IMR-90 (cell line): ENCODE measurements at regions not wholly inside any gene's neighbourhood (a gene's known extent, or its start where the extent isn't known, plus 50 kb on each side); places are given as distances from the start of the nearest gene placed in this dataset.

Source experiments
- ATAC-seq: fragments of 200-7000 bp; cut with Tn5 transposase; 2 replicates; pipeline ENCODE4 v1.9.1; 2020; ENCODE audit warnings: low read depth, mild to moderate bottlenecking, moderate library complexity
- BruUV-seq: library from RNA; stranded (reverse); fragments of 400-500 nt; replicated peaks from 2 replicates; lab custom pipeline; 2021; lab: Mats Ljungman, UMichigan
- CTCF ChIA-PET: fragments of 300-600 bp; formaldehyde crosslinking; extraction: SDS; loops from one replicate; lab custom pipeline; 2021; ENCODE audit warnings: antibody characterized with exemption; lab: Yijun Ruan, JAX
- POLR2A ChIA-PET: fragments of 300-600 bp; sonication (Branson Sonifier 250); formaldehyde crosslinking; loops from one replicate; lab custom pipeline; 2022; ENCODE audit warnings: antibody characterized with exemption; ENCODE audit not compliant: unreplicated experiment; lab: Charles Lee
- DNase-seq: peaks from one replicate; pipeline ENCODE4 v3.0.0; 2013
- H2AFZ ChIP-seq: replicated peaks from 2 replicates; pipeline ENCODE3; 2013; ENCODE audit warnings: low read length, mild to moderate bottlenecking; ENCODE audit not compliant: poor library complexity
- H2AK5ac ChIP-seq: 2 replicates; pipeline ENCODE4 v1.6.1; 2013; ENCODE audit warnings: low read depth, low read length, inconsistent platforms
- H2AK9ac ChIP-seq: replicated peaks from 2 replicates; pipeline ENCODE3; 2013; ENCODE audit warnings: mild to moderate bottlenecking, low read depth, low read length, moderate library complexity; ENCODE audit not compliant: poor library complexity
- H2BK120ac ChIP-seq: 2 replicates; pipeline ENCODE4 v1.6.1; 2013; ENCODE audit warnings: low read depth, low read length, inconsistent platforms
- H2BK15ac ChIP-seq: 3 replicates; pipeline ENCODE4 v1.6.1; 2013; ENCODE audit warnings: low read depth, low read length, inconsistent platforms
- H2BK20ac ChIP-seq: 2 replicates; pipeline ENCODE4 v1.6.1; 2013; ENCODE audit warnings: low read depth, mild to moderate bottlenecking, inconsistent platforms, low read length, moderate library complexity
- H2BK5ac ChIP-seq: 2 replicates; pipeline ENCODE4 v1.6.1; 2013; ENCODE audit warnings: mild to moderate bottlenecking, low read depth, low read length, inconsistent platforms; ENCODE audit not compliant: poor library complexity, severe bottlenecking
- H3K14ac ChIP-seq: replicated peaks from 2 replicates; pipeline ENCODE4 v1.6.1; 2013; ENCODE audit warnings: low read depth, low read length, inconsistent platforms
- H3K18ac ChIP-seq: 2 replicates; pipeline ENCODE4 v1.6.1; 2013; ENCODE audit warnings: low read depth, low read length, control low read depth
- H3K23ac ChIP-seq: 2 replicates; pipeline ENCODE4 v1.6.1; 2013; ENCODE audit warnings: low read depth, low read length, inconsistent platforms
- H3K27ac ChIP-seq: 2 replicates; pipeline ENCODE4 v1.5.1; 2013; ENCODE audit warnings: mild to moderate bottlenecking, control low read depth, low read length; ENCODE audit not compliant: insufficient read depth
- H3K27me3 ChIP-seq: 2 replicates; pipeline ENCODE4 v1.6.1; 2013; ENCODE audit warnings: low read length; ENCODE audit not compliant: control insufficient read depth, insufficient read depth
- H3K36me3 ChIP-seq: 2 replicates; pipeline ENCODE4 v1.6.1; 2013; ENCODE audit warnings: low read length, mixed read lengths; ENCODE audit not compliant: control insufficient read depth, insufficient read depth
- H3K4ac ChIP-seq: 2 replicates; pipeline ENCODE4 v1.6.1; 2013; ENCODE audit warnings: low read depth, low read length, inconsistent platforms
- H3K4me1 ChIP-seq: 2 replicates; pipeline ENCODE4 v1.6.1; 2013; ENCODE audit warnings: low read length, mixed read lengths; ENCODE audit not compliant: control insufficient read depth, insufficient read depth
- H3K4me2 ChIP-seq: 2 replicates; pipeline ENCODE4 v1.6.1; 2013; ENCODE audit warnings: low read depth, mild to moderate bottlenecking, control low read depth, low read length, moderate library complexity
- H3K4me3 ChIP-seq: 2 replicates; pipeline ENCODE4 v1.5.1; 2013; ENCODE audit warnings: low read depth, mild to moderate bottlenecking, control low read depth, low read length, moderate library complexity; ENCODE audit not compliant: insufficient read depth
- H3K56ac ChIP-seq: 2 replicates; pipeline ENCODE4 v1.6.1; 2013; ENCODE audit warnings: low read length, inconsistent platforms; ENCODE audit not compliant: insufficient read depth; ENCODE audit errors: extremely low read depth
- H3K79me1 ChIP-seq, 2 experiments: 2 replicates each; pipeline ENCODE4 v1.6.1; 2013; ENCODE audit warnings: low read length in 2 of 2, inconsistent platforms in 1 of 2, low read depth in 1 of 2
- H3K9ac ChIP-seq: 2 replicates; pipeline ENCODE4 v1.6.1; 2013; ENCODE audit warnings: low read depth, low read length, control low read depth
- H3K9me1 ChIP-seq: 2 replicates; pipeline ENCODE4 v1.6.1; 2013; ENCODE audit warnings: low read length, inconsistent platforms; ENCODE audit not compliant: insufficient read depth
- H3K9me3 ChIP-seq: 2 replicates; pipeline ENCODE4 v1.6.1; 2013; ENCODE audit warnings: low read length; ENCODE audit not compliant: control insufficient read depth, insufficient read depth
- H4K20me1 ChIP-seq: 2 replicates; pipeline ENCODE4 v1.6.1; 2013; ENCODE audit warnings: low read length, inconsistent platforms; ENCODE audit not compliant: insufficient read depth
- H4K5ac ChIP-seq: 2 replicates; pipeline ENCODE4 v1.6.1; 2013; ENCODE audit warnings: mild to moderate bottlenecking, low read depth, low read length, control low read depth
- H4K8ac ChIP-seq, 2 experiments: 2 replicates each; pipeline ENCODE4 v1.6.1; 2013; ENCODE audit warnings: low read depth in 2 of 2, low read length in 2 of 2, control low read depth in 1 of 2, inconsistent platforms in 1 of 2
- H4K91ac ChIP-seq: 2 replicates; pipeline ENCODE4 v1.6.1; 2013; ENCODE audit warnings: low read depth, low read length, inconsistent platforms; ENCODE audit not compliant: insufficient read depth
- CTCF ChIP-seq: conservative IDR thresholded peaks from 2 replicates; pipeline ENCODE4 v1.5.1; 2012; ENCODE audit warnings: mild to moderate bottlenecking, low read depth, low read length, improper control_type of control experiment
- FOS ChIP-seq: fragments of 150-350 bp; IDR thresholded peaks from 2 replicates; pipeline ENCODE4 v1.6.1; 2016; ENCODE audit warnings: low read depth, low read length
- MAFK ChIP-seq: IDR thresholded peaks from 2 replicates; pipeline ENCODE4 v1.6.1; 2012; ENCODE audit warnings: low read depth, low read length, improper control_type of control experiment
- MAZ ChIP-seq: IDR thresholded peaks from 2 replicates; pipeline ENCODE4 v1.6.1; 2012; ENCODE audit warnings: low read depth, mild to moderate bottlenecking, low read length, improper control_type of control experiment, moderate library complexity, borderline replicate concordance
- MXI1 ChIP-seq: IDR thresholded peaks from 2 replicates; pipeline ENCODE4 v1.6.1; 2012; ENCODE audit warnings: low read depth, mild to moderate bottlenecking, low read length, moderate library complexity, borderline replicate concordance
- NFE2L2 ChIP-seq: fragments of 150-350 bp; IDR thresholded peaks from 2 replicates; pipeline ENCODE4 v1.6.1; 2016; ENCODE audit warnings: low read depth, mild to moderate bottlenecking, low read length
- POLR2A ChIP-seq: IDR thresholded peaks from 2 replicates; pipeline ENCODE4 v1.6.1; 2012; ENCODE audit warnings: mild to moderate bottlenecking, low read depth, low read length
- RAD21 ChIP-seq: IDR thresholded peaks from 2 replicates; pipeline ENCODE4 v1.6.1; 2012; ENCODE audit warnings: low read length, improper control_type of control experiment
- RFX5 ChIP-seq: IDR thresholded peaks from 2 replicates; pipeline ENCODE4 v1.8.0; 2012; ENCODE audit warnings: low read depth, mild to moderate bottlenecking, low read length, moderate library complexity
- WGBS, 2 experiments: methylation state at CpG; one replicate each; pipeline versions ENCODE4 v1.1.5 to v1.1.7; 2013; ENCODE audit warnings: missing lambda C conversion rate in 2 of 2; ENCODE audit not compliant: insufficient read length in 1 of 2; ENCODE audit errors: extremely low coverage in 2 of 2; 5-methylcytosine and 5-hydroxymethylcytosine counted together
- dilution Hi-C: fragments of 300-500 bp; cut with HindIII; formaldehyde crosslinking; loops from one replicate; pipeline ENCODE4 v1.14.3; 2018; ENCODE audit warnings: low sequenced_read_pairs; ENCODE audit not compliant: unreplicated experiment
- in situ Hi-C: fragments of 300-500 bp; cut with MboI; formaldehyde crosslinking; loops from 3 replicates; pipeline ENCODE4 v1.14.3; 2019; ENCODE audit warnings: low sequenced_read_pairs, inconsistent platforms, mixed read lengths
- intact Hi-C: fragments of 100-400 bp; cut with micrococcal nuclease; formaldehyde crosslinking; loops from 2 replicates; pipeline ENCODE4 v1.10.0; 2022

- dilution Hi-C loops (no loop called here), in situ Hi-C loops (no loop called here)
These were observed 91.9 kb upstream of the PLXNA2 start for GRCh38 chr1:208336137-208336518.

More at GRCh38 chr1:208336137-208336518, 91.9 kb upstream of the PLXNA2 start:
- no peak overlapping the region for H3K4me2 ChIP-seq
- no peak overlapping the region for H2BK15ac ChIP-seq
- H2BK120ac ChIP-seq, result no peak overlapping the region
- no peak overlapping the region for H3K27ac ChIP-seq
- ChIA-PET POLR2A (no interaction called here), CTCF (no interaction called here)
- H2AK9ac ChIP-seq, result no peak overlapping the region
- H4K20me1 ChIP-seq, result no peaks in the 10 kb centered on the region
- WGBS, 2 experiments, result 45% methylated on average over 4 of the region's 6 CpGs; no CpG with 5 or more reads in 1 of the 2 experiments
- H3K9me1 ChIP-seq, result no peaks in the 10 kb centered on the region
- no peaks in the 10 kb centered on the region for H3K4me1 ChIP-seq
- no peak overlapping the region for H4K5ac ChIP-seq
- no peak overlapping the region for H3K4me3 ChIP-seq
- H3K36me3 ChIP-seq, result no peaks in the 10 kb centered on the region
- H3K9ac ChIP-seq, result no peak overlapping the region
- H2AK5ac ChIP-seq, result no peak overlapping the region
- intact Hi-C loops, result no loop called here
- no peaks in the 10 kb centered on the region for H3K79me1 ChIP-seq
- H3K23ac ChIP-seq, result no peak overlapping the region
- H3K4ac ChIP-seq, result no peak overlapping the region
- H3K18ac ChIP-seq, result no peak overlapping the region
- TF ChIP-seq FOS, result no peak
- TF ChIP-seq RAD21, result no peak
- TF ChIP-seq POLR2A, result no peak
- no peak for TF ChIP-seq MXI1
- no peak for TF ChIP-seq CTCF
- no peak for TF ChIP-seq MAFK
- TF ChIP-seq NFE2L2, result no peak
- no peak for TF ChIP-seq MAZ
- TF ChIP-seq RFX5, result no peak
- no TSS peak for BruUV-seq
- H2BK5ac ChIP-seq, result no peak overlapping the region
- no peak overlapping the region for H2BK20ac ChIP-seq
- no peak overlapping the region for H3K14ac ChIP-seq
- no peaks in the 10 kb centered on the region for H3K27me3 ChIP-seq
- DNase-seq, result no peak
- no peak for ATAC-seq
- no peaks in the 10 kb centered on the region for H3K9me3 ChIP-seq
- H2AFZ ChIP-seq, result no peak overlapping the region
- H3K56ac ChIP-seq, result no peak overlapping the region
- no peak overlapping the region for H4K91ac ChIP-seq
- H4K8ac ChIP-seq, result no peak overlapping the region
